GM23338 (cell line): ENCODE measurements at regions not wholly inside any gene's neighbourhood (a gene's known extent, or its start where the extent isn't known, plus 50 kb on each side); places are given as distances from the start of the nearest gene placed in this dataset.

ENCODE experiments used
- ATAC-seq: fragments of 200-7000 bp; cut with Tn5 transposase; 3 replicates; pipeline ENCODE4 v1.9.1; 2020
- DNase-seq: peaks from one replicate; pipeline ENCODE4 v3.0.0-alpha.2; 2015; ENCODE audit warnings: low spot score
- H2AFZ ChIP-seq: fragments of 200-600 bp; sonication (generic); 2 replicates; pipeline ENCODE4 v1.8.0; 2016; ENCODE audit warnings: antibody characterized with exemption, mild to moderate bottlenecking, moderate library complexity
- H3F3A ChIP-seq: fragments of 200-600 bp; sonication (generic); replicated peaks from 2 replicates; pipeline ENCODE4 v1.8.0; 2017; ENCODE audit warnings: antibody characterized with exemption, mixed run types, low read depth
- H3K27ac ChIP-seq: fragments of 200-600 bp; sonication (generic); 2 replicates; pipeline ENCODE4 v1.6.1; 2016; ENCODE audit warnings: low read depth
- H3K27me3 ChIP-seq: fragments of 200-600 bp; sonication (generic); 2 replicates; pipeline ENCODE4 v1.8.0; 2016; ENCODE audit warnings: mild to moderate bottlenecking, mixed run types, moderate library complexity; ENCODE audit not compliant: insufficient read depth
- H3K36me3 ChIP-seq: fragments of 200-600 bp; sonication (generic); 2 replicates; pipeline ENCODE4 v1.8.0; 2016; ENCODE audit warnings: mild to moderate bottlenecking; ENCODE audit not compliant: insufficient read depth
- H3K4me1 ChIP-seq: fragments of 200-600 bp; sonication (generic); 2 replicates; pipeline ENCODE4 v1.8.0; 2016; ENCODE audit warnings: mild to moderate bottlenecking, moderate library complexity; ENCODE audit not compliant: insufficient read depth
- H3K4me2 ChIP-seq: fragments of 200-600 bp; sonication (generic); 2 replicates; pipeline ENCODE4 v1.7.1; 2017; ENCODE audit warnings: mixed run types
- H3K4me3 ChIP-seq: fragments of 200-600 bp; sonication (generic); 2 replicates; pipeline ENCODE4 v1.6.1; 2016; ENCODE audit warnings: mixed run types
- H3K79me2 ChIP-seq: fragments of 200-600 bp; sonication (generic); replicated peaks from 2 replicates; pipeline ENCODE4 v1.8.0; 2017; ENCODE audit warnings: mild to moderate bottlenecking; ENCODE audit not compliant: insufficient read depth
- H3K9me2 ChIP-seq: fragments of 200-600 bp; sonication (generic); 2 replicates; pipeline ENCODE4 v1.8.0; 2017; ENCODE audit not compliant: insufficient read depth
- H4K20me1 ChIP-seq: fragments of 200-600 bp; sonication (generic); replicated peaks from 2 replicates; pipeline ENCODE4 v1.8.0; 2017; ENCODE audit warnings: mild to moderate bottlenecking; ENCODE audit not compliant: insufficient read depth
- H3K27ac Mint-ChIP-seq: 2 replicates; pipeline ENCODE4 v1.8.0; 2020; ENCODE audit warnings: inconsistent platforms, mild to moderate bottlenecking, moderate library complexity, mixed read lengths
- H3K27me3 Mint-ChIP-seq: 3 replicates; pipeline ENCODE4 v1.8.0; 2022; ENCODE audit warnings: low read depth, mild to moderate bottlenecking, moderate library complexity, mixed read lengths, inconsistent platforms; ENCODE audit not compliant: insufficient read depth, poor library complexity
- H3K36me3 Mint-ChIP-seq: 3 replicates; pipeline ENCODE4 v1.8.0; 2021; ENCODE audit warnings: low read depth, mild to moderate bottlenecking, inconsistent platforms, moderate library complexity, mixed read lengths
- H3K4me1 Mint-ChIP-seq: 3 replicates; pipeline ENCODE4 v1.8.0; 2020; ENCODE audit warnings: mild to moderate bottlenecking, inconsistent platforms, mixed read lengths
- H3K4me3 Mint-ChIP-seq: 3 replicates; pipeline ENCODE4 v1.8.0; 2021; ENCODE audit warnings: moderate library complexity, mild to moderate bottlenecking, inconsistent platforms, mixed read lengths
- H3K9me3 Mint-ChIP-seq: 3 replicates; pipeline ENCODE4 v1.8.0; 2020; ENCODE audit warnings: moderate library complexity, mild to moderate bottlenecking, inconsistent platforms, mixed read lengths
- CREB1 ChIP-seq: fragments of 250-450 bp; sonication (Bioruptor Pico); IDR thresholded peaks from 2 replicates; pipeline ENCODE4 v1.5.0; 2020; ENCODE audit warnings: low read depth, mild to moderate bottlenecking, moderate library complexity
- EZH2 ChIP-seq: fragments of 200-600 bp; sonication (generic); IDR thresholded peaks from one replicate; pipeline ENCODE4 v1.8.0; 2017; ENCODE audit warnings: antibody characterized with exemption, mild to moderate bottlenecking, low read depth; ENCODE audit not compliant: unreplicated experiment
- EZH2phosphoT487 ChIP-seq: fragments of 200-600 bp; sonication (generic); IDR thresholded peaks from one replicate; pipeline ENCODE4 v1.8.1; 2018; ENCODE audit warnings: antibody characterized with exemption; ENCODE audit not compliant: unreplicated experiment
- JUNB ChIP-seq: IDR thresholded peaks from one replicate; pipeline ENCODE4 v1.6.1; 2016; ENCODE audit warnings: antibody characterized with exemption; ENCODE audit not compliant: unreplicated experiment
- REST ChIP-seq: IDR thresholded peaks from one replicate; pipeline ENCODE4 v1.6.1; 2018; ENCODE audit warnings: antibody characterized with exemption; ENCODE audit not compliant: unreplicated experiment
- ZNF114 ChIP-seq: fragments of 250-450 bp; sonication (Bioruptor Pico); IDR thresholded peaks from 2 replicates; pipeline ENCODE4 v1.5.0; 2020; ENCODE audit warnings: mild to moderate bottlenecking, moderate library complexity
- ZNF331 ChIP-seq: fragments of 250-450 bp; sonication (Bioruptor Pico); IDR thresholded peaks from 2 replicates; pipeline ENCODE4 v1.5.0; 2020; ENCODE audit warnings: low read depth, mild to moderate bottlenecking, moderate library complexity
- ZNF462 ChIP-seq: fragments of 250-450 bp; sonication (Bioruptor Pico); IDR thresholded peaks from 2 replicates; pipeline ENCODE4 v1.5.0; 2020; ENCODE audit warnings: mild to moderate bottlenecking, moderate library complexity
- TF ChIP-seq, protein P1 (sequence below), 2 experiments: fragments of 200-600 bp in 1 of 2; sonication (generic) in 1 of 2; conservative IDR thresholded peaks; 2 replicates each; pipeline versions ENCODE4 v1.5.1 to v1.6.1; 2016 to 2017; ENCODE audit warnings: antibody characterized with exemption in 2 of 2, low read depth in 2 of 2, mild to moderate bottlenecking in 2 of 2, moderate library complexity in 1 of 2

DNA sequence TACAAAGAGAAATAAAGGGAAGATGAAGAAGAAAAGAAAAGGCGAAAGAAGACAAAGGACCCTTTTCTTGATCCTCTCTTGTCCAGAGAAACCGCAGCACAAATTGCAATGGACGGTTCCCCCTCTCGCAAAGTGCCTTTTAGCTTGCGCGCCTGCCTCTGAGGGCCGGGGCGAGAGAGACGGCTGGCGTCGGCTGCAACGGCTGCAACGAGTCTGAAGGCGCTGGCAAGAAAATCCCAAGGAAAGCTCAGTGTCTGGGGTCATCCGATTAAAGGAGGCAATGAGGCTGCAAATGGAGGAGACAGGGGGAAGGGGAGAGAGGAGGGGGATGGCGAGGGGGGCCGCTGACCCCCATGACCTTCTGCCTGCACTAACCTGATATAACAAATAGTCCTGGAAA, 671.5 kb downstream of the MED13L start (continued):
- TF ChIP-seq, protein P1, sequence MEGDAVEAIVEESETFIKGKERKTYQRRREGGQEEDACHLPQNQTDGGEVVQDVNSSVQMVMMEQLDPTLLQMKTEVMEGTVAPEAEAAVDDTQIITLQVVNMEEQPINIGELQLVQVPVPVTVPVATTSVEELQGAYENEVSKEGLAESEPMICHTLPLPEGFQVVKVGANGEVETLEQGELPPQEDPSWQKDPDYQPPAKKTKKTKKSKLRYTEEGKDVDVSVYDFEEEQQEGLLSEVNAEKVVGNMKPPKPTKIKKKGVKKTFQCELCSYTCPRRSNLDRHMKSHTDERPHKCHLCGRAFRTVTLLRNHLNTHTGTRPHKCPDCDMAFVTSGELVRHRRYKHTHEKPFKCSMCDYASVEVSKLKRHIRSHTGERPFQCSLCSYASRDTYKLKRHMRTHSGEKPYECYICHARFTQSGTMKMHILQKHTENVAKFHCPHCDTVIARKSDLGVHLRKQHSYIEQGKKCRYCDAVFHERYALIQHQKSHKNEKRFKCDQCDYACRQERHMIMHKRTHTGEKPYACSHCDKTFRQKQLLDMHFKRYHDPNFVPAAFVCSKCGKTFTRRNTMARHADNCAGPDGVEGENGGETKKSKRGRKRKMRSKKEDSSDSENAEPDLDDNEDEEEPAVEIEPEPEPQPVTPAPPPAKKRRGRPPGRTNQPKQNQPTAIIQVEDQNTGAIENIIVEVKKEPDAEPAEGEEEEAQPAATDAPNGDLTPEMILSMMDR (conservative IDR thresholded peaks at IDR 0.05; ENCODE audit: low read depth in 2 of 2): no peak
- TF ChIP-seq EZH2phosphoT487: no peak

- no peaks in the 10 kb centered on the region for H3K79me2 ChIP-seq
- no peaks in the 10 kb centered on the region for H3K9me2 ChIP-seq
- H4K20me1 ChIP-seq: no peaks in the 10 kb centered on the region
- no peaks in the 10 kb centered on the region for H3K36me3 Mint-ChIP-seq
- H3K4me3 ChIP-seq: no peak overlapping the region
- no peaks in the 10 kb centered on the region for H3K9me3 Mint-ChIP-seq
- H3K27ac Mint-ChIP-seq: no peak overlapping the region
- no peak overlapping the region for H3K27ac ChIP-seq
- H3K4me2 ChIP-seq: peak overlapping the region; percentile 32; the same call in 1 of the 2 replicates
- peak; percentile 74 for ATAC-seq
- peaks cover 3% of the 10 kb centered on the region for H3K27me3 Mint-ChIP-seq
- peak; percentile 47 for DNase-seq
- peaks cover 15% of the 10 kb centered on the region for H3K4me1 Mint-ChIP-seq
- no peaks in the 10 kb centered on the region for H3K36me3 ChIP-seq
- H3K4me1 ChIP-seq: peaks cover 9% of the 10 kb centered on the region
- H3K4me3 Mint-ChIP-seq: no peak overlapping the region
- no peaks in the 10 kb centered on the region for H3F3A ChIP-seq
- peak overlapping the region; percentile 84; the same call in 1 of the 2 replicates for H2AFZ ChIP-seq
- H3K27me3 ChIP-seq: no peaks in the 10 kb centered on the region
- TF ChIP-seq, protein P1 (conservative IDR thresholded peaks at IDR 0.05; ENCODE audit: low read depth in 2 of 2): no peak
- no peak for TF ChIP-seq CREB1
- TF ChIP-seq ZNF114 (CRISPR knock-in tag): no peak
- no peak for TF ChIP-seq ZNF331
- no peak for TF ChIP-seq ZNF462 (CRISPR knock-in tag)
- TF ChIP-seq EZH2: no peak
- no peak for TF ChIP-seq JUNB
- no peak for TF ChIP-seq EZH2phosphoT487
- TF ChIP-seq REST: no peak
Measured at GRCh38 chr12:115598871-115599811, 678.4 kb downstream of the MED13L start.
